Right ventricle myocardium inferior (tissue), 1 donor: ENCODE measurements at regions not wholly inside any gene's neighbourhood (a gene's known extent, or its start where the extent isn't known, plus 50 kb on each side); places are given as distances from the start of the nearest gene placed in this dataset.

Experiments used
- ATAC-seq: fragments of 200-7000 bp; cut with Tn5 transposase; one replicate; pipeline ENCODE4 v1.9.1; 2020; ENCODE audit warnings: mild to moderate bottlenecking, moderate library complexity
- DNase-seq: peaks from one replicate; pipeline ENCODE4 v3.0.0; 2021; ENCODE audit errors: missing footprints
- intact Hi-C: fragments of 100-400 bp; cut with DNase I; formaldehyde crosslinking; loops from one replicate; pipeline ENCODE4 v1.11.0; 2022
- donor health status: DM: no; HTN: yes; CAD: no; lungs with severe emphysema.

GRCh38 chr4:177012918-177013545, 220.3 kb upstream of the VEGFC start:
- no peak for ATAC-seq
- DNase-seq = no peak
- intact Hi-C loops = no loop called here

- no peak for DNase-seq
- no peak for ATAC-seq
- intact Hi-C loops = no loop called here
Measured at GRCh38 chr4:177016541-177017141, 223.9 kb upstream of the VEGFC start.

GRCh38 chr4:177023951-177024350, 231.2 kb upstream of the VEGFC start:
- DNase-seq (no peak), ATAC-seq (no peak)
- intact Hi-C loops = no loop called here

GRCh38 chr4:177032341-177032740, 239.6 kb upstream of the VEGFC start:
- no peak for DNase-seq
- intact Hi-C loops = no loop called here
- ATAC-seq = no peak

GRCh38 chr4:177033135-177033534, 240.4 kb upstream of the VEGFC start:
- ATAC-seq = no peak
- intact Hi-C loops = no loop called here
- no peak for DNase-seq

GRCh38 chr4:177033632-177034031, 240.9 kb upstream of the VEGFC start:
- intact Hi-C loops = no loop called here
- no peak for ATAC-seq
- no peak for DNase-seq

GRCh38 chr4:177041356-177041755, 248.6 kb upstream of the VEGFC start:
- DNase-seq (no peak), ATAC-seq (no peak)
- intact Hi-C loops = no loop called here

GRCh38 chr4:177047070-177047850, 254.5 kb upstream of the VEGFC start:
- ATAC-seq (peak; percentile 78), DNase-seq (no peak)
- intact Hi-C loops = loop anchor here (1.0 to 5.0 kb wide), 3 partner anchors 255 to 670 kb away; partner anchors contain the start of gene VEGFC

- DNase-seq (no peak), ATAC-seq (no peak)
- intact Hi-C loops = loop anchor here (1.0 to 5.0 kb wide), 3 partner anchors 256 to 671 kb away; partner anchors contain the start of gene VEGFC
Measured at GRCh38 chr4:177047851-177048174, 255.1 kb upstream of the VEGFC start.

GRCh38 chr4:177051473-177052060, 258.1 kb upstream of the NEIL3 start:
- DNase-seq = no peak
- no peak for ATAC-seq
- intact Hi-C loops = no loop called here

- no peak for ATAC-seq
- intact Hi-C loops = no loop called here
- no peak for DNase-seq
Measured at GRCh38 chr4:177052211-177052934, 257.3 kb upstream of the NEIL3 start.

- intact Hi-C loops = no loop called here
- no peak for ATAC-seq
- DNase-seq = no peak
Measured at GRCh38 chr4:177057186-177057585, 252.5 kb upstream of the NEIL3 start.

GRCh38 chr4:177064116-177064515, 245.6 kb upstream of the NEIL3 start:
- intact Hi-C loops = no loop called here
- ATAC-seq (no peak), DNase-seq (no peak)

- intact Hi-C loops = no loop called here
- DNase-seq = no peak
- no peak for ATAC-seq
Measured at GRCh38 chr4:177064729-177065394, 244.8 kb upstream of the NEIL3 start.

GRCh38 chr4:177066746-177067145, 242.9 kb upstream of the NEIL3 start:
- intact Hi-C loops = no loop called here
- no peak for DNase-seq
- ATAC-seq = no peak

- intact Hi-C loops = no loop called here
- ATAC-seq = no peak
- DNase-seq = no peak
Measured at GRCh38 chr4:177070533-177071058, 239.1 kb upstream of the NEIL3 start.

GRCh38 chr4:177077095-177077971, 232.3 kb upstream of the NEIL3 start:
- no peak for ATAC-seq
- no peak for DNase-seq
- intact Hi-C loops = no loop called here

- DNase-seq = no peak
- intact Hi-C loops = no loop called here
Measured at GRCh38 chr4:177079327-177079726, 230.3 kb upstream of the NEIL3 start.

More at GRCh38 chr4:177079327-177079726, 230.3 kb upstream of the NEIL3 start:
- ATAC-seq = no peak
